Mesothelial cell of epicardium (in vitro differentiated cells): ENCODE measurements at regions not wholly inside any gene's neighbourhood (a gene's known extent, or its start where the extent isn't known, plus 50 kb on each side); places are given as distances from the start of the nearest gene placed in this dataset.
"Not testable (repeated sequence)": the region's sequence is repeated elsewhere in the genome, so short reads cannot be mapped to it uniquely, and the experiment has no call there.

ENCODE experiments used
- DNase-seq, 2 experiments: peaks; one replicate each; pipeline ENCODE4 v3.0.0; 2021; ENCODE audit warnings: low spot score in 2 of 2; ENCODE audit not compliant: unreplicated experiment in 2 of 2
- H3K27ac Mint-ChIP-seq: 2 replicates; pipeline ENCODE4 v1.8.0; 2021; ENCODE audit warnings: mixed read lengths
- H3K27me3 Mint-ChIP-seq: 2 replicates; pipeline ENCODE4 v1.8.0; 2021; ENCODE audit warnings: low read depth, mixed read lengths
- H3K36me3 Mint-ChIP-seq: 2 replicates; pipeline ENCODE4 v1.8.0; 2021; ENCODE audit warnings: mixed read lengths
- H3K4me1 Mint-ChIP-seq: 2 replicates; pipeline ENCODE4 v1.8.0; 2021; ENCODE audit warnings: mixed read lengths
- H3K4me3 Mint-ChIP-seq: 2 replicates; pipeline ENCODE4 v1.8.0; 2021; ENCODE audit warnings: mild to moderate bottlenecking, moderate library complexity, mixed read lengths
- H3K9me3 Mint-ChIP-seq: 2 replicates; pipeline ENCODE4 v1.8.0; 2021; ENCODE audit warnings: mixed read lengths
- TF ChIP-seq, protein P1 (sequence below): fragments of 200-600 bp; sonication (generic); IDR thresholded peaks from one replicate; pipeline ENCODE4 v1.5.0; 2021; ENCODE audit warnings: antibody characterized with exemption; ENCODE audit not compliant: unreplicated experiment

- Mint-ChIP-seq H3K4me3 (no peak overlapping the region), H3K27ac (no peak overlapping the region), H3K9me3 (peaks cover 28% of the 10 kb centered on the region), H3K36me3 (peaks cover 7% of the 10 kb centered on the region), H3K4me1 (no peaks in the 10 kb centered on the region), H3K27me3 (peaks cover 3% of the 10 kb centered on the region)
- no peak for DNase-seq
- TF ChIP-seq, protein P1, sequence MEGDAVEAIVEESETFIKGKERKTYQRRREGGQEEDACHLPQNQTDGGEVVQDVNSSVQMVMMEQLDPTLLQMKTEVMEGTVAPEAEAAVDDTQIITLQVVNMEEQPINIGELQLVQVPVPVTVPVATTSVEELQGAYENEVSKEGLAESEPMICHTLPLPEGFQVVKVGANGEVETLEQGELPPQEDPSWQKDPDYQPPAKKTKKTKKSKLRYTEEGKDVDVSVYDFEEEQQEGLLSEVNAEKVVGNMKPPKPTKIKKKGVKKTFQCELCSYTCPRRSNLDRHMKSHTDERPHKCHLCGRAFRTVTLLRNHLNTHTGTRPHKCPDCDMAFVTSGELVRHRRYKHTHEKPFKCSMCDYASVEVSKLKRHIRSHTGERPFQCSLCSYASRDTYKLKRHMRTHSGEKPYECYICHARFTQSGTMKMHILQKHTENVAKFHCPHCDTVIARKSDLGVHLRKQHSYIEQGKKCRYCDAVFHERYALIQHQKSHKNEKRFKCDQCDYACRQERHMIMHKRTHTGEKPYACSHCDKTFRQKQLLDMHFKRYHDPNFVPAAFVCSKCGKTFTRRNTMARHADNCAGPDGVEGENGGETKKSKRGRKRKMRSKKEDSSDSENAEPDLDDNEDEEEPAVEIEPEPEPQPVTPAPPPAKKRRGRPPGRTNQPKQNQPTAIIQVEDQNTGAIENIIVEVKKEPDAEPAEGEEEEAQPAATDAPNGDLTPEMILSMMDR = no peak
These were observed 970.9 kb downstream of the TBC1D32 start for GRCh38 chr6:120363429-120363828.

DNA sequence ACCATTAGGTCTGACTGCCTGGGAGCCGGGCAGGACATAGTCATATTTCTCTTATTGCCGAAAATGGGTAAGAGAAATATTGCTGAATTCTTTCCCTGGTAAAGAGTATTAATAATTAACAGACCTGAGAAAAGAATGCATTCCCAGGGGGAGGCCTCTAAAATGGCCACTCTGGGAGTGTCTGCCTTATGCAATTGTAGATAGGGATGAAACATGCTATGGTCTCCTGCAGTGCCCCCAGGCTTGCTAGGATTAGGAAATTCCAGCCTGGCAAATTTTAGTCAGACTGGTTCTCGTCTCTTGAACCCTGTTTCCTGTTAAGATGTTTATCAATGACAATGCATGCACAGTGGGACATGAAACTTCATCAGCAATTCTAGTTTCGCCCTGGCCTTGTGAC is 975.7 kb downstream of the TBC1D32 start:
- H3K27ac Mint-ChIP-seq, H3K4me3 Mint-ChIP-seq, H3K27me3 Mint-ChIP-seq, DNase-seq, H3K36me3 Mint-ChIP-seq, H3K4me1 Mint-ChIP-seq: not testable (repeated sequence)
- peaks cover 38% of the 10 kb centered on the region for H3K9me3 Mint-ChIP-seq

DNA sequence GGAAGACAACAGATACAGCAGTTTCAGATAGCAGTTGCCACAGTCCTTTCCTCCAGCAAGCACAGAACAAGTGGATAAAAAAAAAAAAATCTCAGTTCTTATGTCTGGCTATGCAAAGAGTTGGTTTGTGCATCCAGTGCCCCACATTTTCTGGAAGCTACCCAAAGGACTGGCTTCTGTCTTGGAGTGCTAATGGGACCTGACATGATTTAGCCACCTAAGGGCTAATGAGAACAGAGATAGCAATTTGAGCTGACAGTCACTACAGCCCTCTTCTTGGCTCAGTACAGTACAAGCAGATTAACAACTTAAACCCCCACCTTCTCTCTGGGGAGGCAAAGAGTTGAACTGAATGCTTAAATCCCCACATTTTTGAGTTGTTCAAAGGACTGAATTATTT is 976.8 kb downstream of the TBC1D32 start:
- H3K9me3 Mint-ChIP-seq = peaks cover 36% of the 10 kb centered on the region
- TF ChIP-seq, protein P1 = no peak
- DNase-seq = no peak
- H3K4me1 Mint-ChIP-seq = no peaks in the 10 kb centered on the region
- no peak overlapping the region for H3K4me3 Mint-ChIP-seq
- no peak overlapping the region for H3K27ac Mint-ChIP-seq
- no peaks in the 10 kb centered on the region for H3K27me3 Mint-ChIP-seq
- peaks cover 9% of the 10 kb centered on the region for H3K36me3 Mint-ChIP-seq

- Mint-ChIP-seq H3K27ac (no peak overlapping the region), H3K4me1 (no peaks in the 10 kb centered on the region), H3K36me3 (peaks cover 9% of the 10 kb centered on the region), H3K27me3 (no peaks in the 10 kb centered on the region), H3K9me3 (peaks cover 24% of the 10 kb centered on the region), H3K4me3 (no peak overlapping the region)
- no peak for DNase-seq
- TF ChIP-seq, protein P1 = no peak
These were observed 978.5 kb downstream of the TBC1D32 start for GRCh38 chr6:120355822-120356221.

- TF ChIP-seq, protein P1 = no peak
- Mint-ChIP-seq H3K27ac (no peak overlapping the region), H3K4me1 (no peaks in the 10 kb centered on the region), H3K4me3 (no peak overlapping the region), H3K27me3 (no peaks in the 10 kb centered on the region), H3K9me3 (peaks cover 16% of the 10 kb centered on the region), H3K36me3 (peaks cover 6% of the 10 kb centered on the region)
- DNase-seq = no peak
These were observed 979.7 kb downstream of the TBC1D32 start for GRCh38 chr6:120354452-120355098.

DNA sequence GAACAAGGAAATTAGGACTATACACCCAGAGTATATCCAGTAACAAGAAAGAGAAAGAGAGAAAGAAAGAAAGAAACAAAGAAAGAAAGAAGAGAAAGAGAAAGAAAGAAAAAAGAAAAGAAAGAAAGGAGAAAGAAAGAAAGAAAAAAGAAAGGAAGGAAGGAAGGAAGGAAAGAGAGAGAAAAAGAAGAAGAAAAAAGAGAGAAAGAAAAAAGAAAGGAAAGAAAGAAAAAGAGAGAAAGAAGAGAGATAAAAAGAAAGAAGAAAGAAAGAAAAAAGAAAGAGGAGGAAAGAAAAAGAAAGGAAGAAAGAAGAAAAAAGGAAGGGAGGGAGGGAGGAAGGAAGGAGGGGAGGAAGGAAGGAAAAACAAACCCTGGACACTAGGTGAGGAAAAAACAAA is 981.8 kb downstream of the TBC1D32 start:
- Mint-ChIP-seq H3K27me3 (no peaks in the 10 kb centered on the region), H3K9me3 (peaks cover under 1% of the 10 kb centered on the region), H3K27ac (no peak overlapping the region), H3K36me3 (no peaks in the 10 kb centered on the region), H3K4me3 (no peak overlapping the region), H3K4me1 (no peaks in the 10 kb centered on the region)
- DNase-seq = no peak
- TF ChIP-seq, protein P1 = no peak
